ENCODE measurements at regions not wholly inside any gene's neighbourhood (a gene's known extent, or its start where the extent isn't known, plus 50 kb on each side); places are given as distances from the start of the nearest gene placed in this dataset.

GRCh38 chr9:78830301-78830700, 533.4 kb downstream of the PSAT1 start:
- TF ChIP-seq CTCF (IDR thresholded peaks at IDR 0.05) (no peak), POLR2A (IDR thresholded peaks at IDR 0.05) (no peak)
